GM12878 (cell line): ENCODE measurements at regions not wholly inside any gene's neighbourhood (a gene's known extent, or its start where the extent isn't known, plus 50 kb on each side); places are given as distances from the start of the nearest gene placed in this dataset.

Experiments
- BACH1 ChIP-seq: fragments of 450-650 bp; IDR thresholded peaks from 2 replicates; pipeline ENCODE4 v1.6.1; 2017; ENCODE audit warnings: mild to moderate bottlenecking, borderline replicate concordance
- BCL11A ChIP-seq: IDR thresholded peaks from 2 replicates; pipeline ENCODE4 v1.6.1; 2011; ENCODE audit warnings: low read depth, low read length
- CHD2 ChIP-seq: IDR thresholded peaks from 2 replicates; pipeline ENCODE4 v1.6.1; 2011; ENCODE audit warnings: low read depth, low read length, improper control_type of control experiment, borderline replicate concordance
- EP300 ChIP-seq, 2 experiments: fragments of 150-350 bp in 1 of 2; IDR thresholded peaks; 2 replicates each; pipeline ENCODE4 v1.6.1; 2011 to 2012; ENCODE audit warnings: low read depth in 2 of 2, low read length in 2 of 2, borderline replicate concordance in 1 of 2, improper control_type of control experiment in 1 of 2, inconsistent platforms in 1 of 2; ENCODE audit not compliant: control insufficient read depth in 1 of 2
- FOS ChIP-seq: IDR thresholded peaks from 3 replicates; pipeline ENCODE4 v1.6.1; 2011; ENCODE audit warnings: borderline replicate concordance; ENCODE audit not compliant: insufficient read length; ENCODE audit errors: extremely low read depth
- FOXM1 ChIP-seq: IDR thresholded peaks from 2 replicates; pipeline ENCODE4 v1.6.1; 2012; ENCODE audit warnings: low read depth, mild to moderate bottlenecking, inconsistent platforms, low read length, moderate library complexity
- GABPA ChIP-seq: IDR thresholded peaks from 2 replicates; pipeline ENCODE4 v1.6.1; 2014; ENCODE audit warnings: antibody characterized with exemption, low read depth, mild to moderate bottlenecking, inconsistent platforms
- HDAC2 ChIP-seq: fragments of 200-600 bp; sonication (generic); IDR thresholded peaks from 2 replicates; pipeline ENCODE4 v1.6.1; 2017
- LARP7 ChIP-seq: fragments of 450-650 bp; IDR thresholded peaks from 2 replicates; pipeline ENCODE4 v1.6.1; 2017; ENCODE audit warnings: mild to moderate bottlenecking
- NFIC ChIP-seq: IDR thresholded peaks from 2 replicates; pipeline ENCODE4 v1.6.1; 2012; ENCODE audit warnings: low read depth, mild to moderate bottlenecking, inconsistent platforms, low read length, moderate library complexity
- NFYA ChIP-seq: IDR thresholded peaks from 2 replicates; pipeline ENCODE4 v1.6.1; 2011; ENCODE audit warnings: low read depth, mild to moderate bottlenecking, low read length, improper control_type of control experiment, borderline replicate concordance
- NFYB ChIP-seq: IDR thresholded peaks from 2 replicates; pipeline ENCODE4 v1.6.1; 2011; ENCODE audit warnings: low read depth, mild to moderate bottlenecking, low read length, improper control_type of control experiment, moderate library complexity; ENCODE audit not compliant: insufficient read depth
- NRF1 ChIP-seq: conservative IDR thresholded peaks from 2 replicates; pipeline ENCODE4 v1.6.1; 2011; ENCODE audit warnings: mild to moderate bottlenecking, low read depth, low read length, improper control_type of control experiment
- PML ChIP-seq: IDR thresholded peaks from 2 replicates; pipeline ENCODE4 v1.6.1; 2012; ENCODE audit warnings: low read length, inconsistent platforms
- RCOR1 ChIP-seq: conservative IDR thresholded peaks from 2 replicates; pipeline ENCODE4 v1.6.1; 2012; ENCODE audit warnings: low read depth, low read length, improper control_type of control experiment
- SMAD1 ChIP-seq: fragments of 450-650 bp; IDR thresholded peaks from 2 replicates; pipeline ENCODE4 v1.6.1; 2018; ENCODE audit warnings: mild to moderate bottlenecking, low read depth; ENCODE audit not compliant: partially characterized antibody
- STAT1 ChIP-seq: fragments of 450-650 bp; conservative IDR thresholded peaks from 2 replicates; pipeline ENCODE4 v1.6.1; 2014; ENCODE audit warnings: antibody characterized with exemption, mild to moderate bottlenecking
- SUZ12 ChIP-seq: fragments of 200-600 bp; sonication (generic); IDR thresholded peaks from one replicate; pipeline ENCODE4 v1.6.1; 2018; ENCODE audit warnings: antibody characterized with exemption, mild to moderate bottlenecking; ENCODE audit not compliant: unreplicated experiment
- TCF12 ChIP-seq: IDR thresholded peaks from 2 replicates; pipeline ENCODE4 v1.6.1; 2011; ENCODE audit warnings: low read depth, mild to moderate bottlenecking, low read length
- ZNF274 ChIP-seq: IDR thresholded peaks from one replicate; pipeline ENCODE4 v1.8.0; 2011; ENCODE audit not compliant: insufficient read length, insufficient read depth
- TF ChIP-seq, protein P1 (sequence below): fragments of 450-650 bp; IDR thresholded peaks from 2 replicates; pipeline ENCODE4 v1.6.1; 2017; ENCODE audit warnings: mild to moderate bottlenecking, low read depth, inconsistent platforms; ENCODE audit not compliant: poor library complexity, severe bottlenecking
- TF ChIP-seq, protein P2 (sequence below): IDR thresholded peaks from 2 replicates; pipeline ENCODE4 v1.6.1; 2012; ENCODE audit warnings: low read depth, low read length, improper control_type of control experiment
- TF ChIP-seq, protein P3 (sequence below): fragments of 450-650 bp; conservative IDR thresholded peaks from 2 replicates; pipeline ENCODE4 v1.6.1; 2017; ENCODE audit warnings: mild to moderate bottlenecking, moderate library complexity

- TF ChIP-seq, protein P1, sequence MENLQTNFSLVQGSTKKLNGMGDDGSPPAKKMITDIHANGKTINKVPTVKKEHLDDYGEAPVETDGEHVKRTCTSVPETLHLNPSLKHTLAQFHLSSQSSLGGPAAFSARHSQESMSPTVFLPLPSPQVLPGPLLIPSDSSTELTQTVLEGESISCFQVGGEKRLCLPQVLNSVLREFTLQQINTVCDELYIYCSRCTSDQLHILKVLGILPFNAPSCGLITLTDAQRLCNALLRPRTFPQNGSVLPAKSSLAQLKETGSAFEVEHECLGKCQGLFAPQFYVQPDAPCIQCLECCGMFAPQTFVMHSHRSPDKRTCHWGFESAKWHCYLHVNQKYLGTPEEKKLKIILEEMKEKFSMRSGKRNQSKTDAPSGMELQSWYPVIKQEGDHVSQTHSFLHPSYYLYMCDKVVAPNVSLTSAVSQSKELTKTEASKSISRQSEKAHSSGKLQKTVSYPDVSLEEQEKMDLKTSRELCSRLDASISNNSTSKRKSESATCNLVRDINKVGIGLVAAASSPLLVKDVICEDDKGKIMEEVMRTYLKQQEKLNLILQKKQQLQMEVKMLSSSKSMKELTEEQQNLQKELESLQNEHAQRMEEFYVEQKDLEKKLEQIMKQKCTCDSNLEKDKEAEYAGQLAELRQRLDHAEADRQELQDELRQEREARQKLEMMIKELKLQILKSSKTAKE, result no peak
- no peak for TF ChIP-seq BACH1
- no peak for TF ChIP-seq TCF12
- no peak for TF ChIP-seq SUZ12
- no peak for TF ChIP-seq SMAD1
- peak; percentile 55; the same call in 1 of the 2 replicates for TF ChIP-seq BCL11A
- peak; percentile 42; the same call in 1 of the 2 replicates for TF ChIP-seq NFIC
- TF ChIP-seq FOS, result no peak
- TF ChIP-seq HDAC2, result no peak
- TF ChIP-seq NRF1, result no peak
- TF ChIP-seq LARP7, result no peak
- TF ChIP-seq NFYA, result no peak
- no peak for TF ChIP-seq STAT1
- no peak for TF ChIP-seq CHD2
- TF ChIP-seq FOXM1, result peak; percentile 60; the same call in 1 of the 2 replicates
- TF ChIP-seq NFYB, result no peak
- TF ChIP-seq ZNF274, result no peak
- TF ChIP-seq RCOR1, result no peak
- TF ChIP-seq GABPA, result no peak
- TF ChIP-seq PML, result no peak
- TF ChIP-seq EP300 (IDR thresholded peaks at IDR 0.05; ENCODE audit: borderline replicate concordance in 1 of 2, control insufficient read depth in 1 of 2, low read depth in 2 of 2, low read length in 2 of 2), result peak; percentile 39; a peak in 2 of 4 replicates
- TF ChIP-seq, protein P2, sequence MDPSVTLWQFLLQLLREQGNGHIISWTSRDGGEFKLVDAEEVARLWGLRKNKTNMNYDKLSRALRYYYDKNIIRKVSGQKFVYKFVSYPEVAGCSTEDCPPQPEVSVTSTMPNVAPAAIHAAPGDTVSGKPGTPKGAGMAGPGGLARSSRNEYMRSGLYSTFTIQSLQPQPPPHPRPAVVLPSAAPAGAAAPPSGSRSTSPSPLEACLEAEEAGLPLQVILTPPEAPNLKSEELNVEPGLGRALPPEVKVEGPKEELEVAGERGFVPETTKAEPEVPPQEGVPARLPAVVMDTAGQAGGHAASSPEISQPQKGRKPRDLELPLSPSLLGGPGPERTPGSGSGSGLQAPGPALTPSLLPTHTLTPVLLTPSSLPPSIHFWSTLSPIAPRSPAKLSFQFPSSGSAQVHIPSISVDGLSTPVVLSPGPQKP, result no peak
- TF ChIP-seq, protein P3, sequence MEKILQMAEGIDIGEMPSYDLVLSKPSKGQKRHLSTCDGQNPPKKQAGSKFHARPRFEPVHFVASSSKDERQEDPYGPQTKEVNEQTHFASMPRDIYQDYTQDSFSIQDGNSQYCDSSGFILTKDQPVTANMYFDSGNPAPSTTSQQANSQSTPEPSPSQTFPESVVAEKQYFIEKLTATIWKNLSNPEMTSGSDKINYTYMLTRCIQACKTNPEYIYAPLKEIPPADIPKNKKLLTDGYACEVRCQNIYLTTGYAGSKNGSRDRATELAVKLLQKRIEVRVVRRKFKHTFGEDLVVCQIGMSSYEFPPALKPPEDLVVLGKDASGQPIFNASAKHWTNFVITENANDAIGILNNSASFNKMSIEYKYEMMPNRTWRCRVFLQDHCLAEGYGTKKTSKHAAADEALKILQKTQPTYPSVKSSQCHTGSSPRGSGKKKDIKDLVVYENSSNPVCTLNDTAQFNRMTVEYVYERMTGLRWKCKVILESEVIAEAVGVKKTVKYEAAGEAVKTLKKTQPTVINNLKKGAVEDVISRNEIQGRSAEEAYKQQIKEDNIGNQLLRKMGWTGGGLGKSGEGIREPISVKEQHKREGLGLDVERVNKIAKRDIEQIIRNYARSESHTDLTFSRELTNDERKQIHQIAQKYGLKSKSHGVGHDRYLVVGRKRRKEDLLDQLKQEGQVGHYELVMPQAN, result no peak
Observed at GRCh38 chr10:33506838-33507661, 172.6 kb upstream of the NRP1 start (continued).
